ENCODE measurements at regions not wholly inside any gene's neighbourhood (a gene's known extent, or its start where the extent isn't known, plus 50 kb on each side); places are given as distances from the start of the nearest gene placed in this dataset.

- Histone ChIP-seq H3K4me3 (no peak overlapping the region), H3K4me1 (replicated peaks in 1 of 2; ENCODE audit: control insufficient read depth in 2 of 2, insufficient read depth in 2 of 2, low read length in 2 of 2) (no peaks in the 10 kb centered on the region), H3K9me3 (replicated peaks; ENCODE audit: control insufficient read depth, insufficient read depth, low read depth, low read length) (no peaks in the 10 kb centered on the region; the same call in 1 of the 2 replicates), H3K27me3 (ENCODE audit: control insufficient read depth in 2 of 2, insufficient read depth in 2 of 2, low read length in 2 of 2) (no peaks in the 10 kb centered on the region), H2AFZ (ENCODE audit: low read depth, low read length) (no peak overlapping the region), H3K36me3 (ENCODE audit: control insufficient read depth, insufficient read depth, low read length) (no peaks in the 10 kb centered on the region), H3K9ac (ENCODE audit: insufficient read depth in 1 of 2, low read depth in 2 of 2, low read length in 2 of 2) (no peak overlapping the region), H3K27ac (ENCODE audit: extremely low read depth, low read depth, low read length) (no peak overlapping the region), H3K79me2 (ENCODE audit: control insufficient read depth, insufficient read depth, low read length) (no peaks in the 10 kb centered on the region), H3K4me2 (ENCODE audit: insufficient read depth, low read length) (no peak overlapping the region), H3K9me1 (ENCODE audit: control insufficient read depth, insufficient read depth, low read length) (no peaks in the 10 kb centered on the region), H4K20me1 (replicated peaks; ENCODE audit: control insufficient read depth, insufficient read depth, low read length) (no peaks in the 10 kb centered on the region)
- TF ChIP-seq BRF1 (IDR thresholded peaks at IDR 0.05; ENCODE audit: borderline replicate concordance, extremely low read depth, insufficient read length) (no peak), CAMTA2 (CRISPR knock-in tag; conservative IDR thresholded peaks at IDR 0.05) (no peak), SRF (CRISPR knock-in tag; IDR thresholded peaks at IDR 0.05) (no peak), ZBTB26 (CRISPR knock-in tag; IDR thresholded peaks at IDR 0.05) (no peak), BMI1 (IDR thresholded peaks at IDR 0.05; ENCODE audit: low read length) (no peak), ELF4 (CRISPR knock-in tag; IDR thresholded peaks at IDR 0.05) (no peak), PML (IDR thresholded peaks at IDR 0.05; ENCODE audit: low read length) (no peak), ZBTB12 (CRISPR knock-in tag; IDR thresholded peaks at IDR 0.05) (no peak), RBM14 (IDR thresholded peaks at IDR 0.05; ENCODE audit: borderline replicate concordance, insufficient read depth, low read depth, low read length) (no peak), ZNF444 (CRISPR knock-in tag; IDR thresholded peaks at IDR 0.05) (no peak), ZBTB7A (IDR thresholded peaks at IDR 0.05; ENCODE audit: borderline replicate concordance, control insufficient read depth, low read depth, low read length) (no peak)
- intact Hi-C loops (cut with micrococcal nuclease) (no loop called here), in situ Hi-C loops (cut with MboI) (no loop called here)
- 4% methylated on average over 2 of the region's 2 CpGs for WGBS (ENCODE audit: insufficient coverage, low coverage, missing lambda C conversion rate)
- no peak for ATAC-seq
- ChIA-PET CTCF (ENCODE audit: low intra/inter-chr PET ratio) (no interaction called here), POLR2A (no interaction called here)
- FAIRE-seq = no peak
- BruUV-seq (replicated peaks) = no TSS peak
- DNase-seq (ENCODE audit: extremely low read depth in 1 of 4, low spot score in 3 of 4) = no peak
Observed at GRCh38 chr4:43867908-43868307, 580.7 kb downstream of the KCTD8 start.
